Left lung (tissue), 4 donors: ENCODE measurements at regions not wholly inside any gene's neighbourhood (a gene's known extent, or its start where the extent isn't known, plus 50 kb on each side); places are given as distances from the start of the nearest gene placed in this dataset.

Source experiments
- ATAC-seq: fragments of 200-7000 bp; cut with Tn5 transposase; one replicate; pipeline ENCODE4 v1.9.1; 2020; ENCODE audit warnings: moderate library complexity
- DNase-seq, 4 donors: peaks; one replicate each; pipeline ENCODE4 v3.0.0-alpha.2; 2013 to 2020
- H3K27ac ChIP-seq, 2 donors: fragments of 200-600 bp; sonication (generic) in 1 of 2; one replicate each; pipeline versions ENCODE4 v1.5.0 to v1.8.0; 2020 to 2021
- H3K27me3 ChIP-seq, 2 donors: fragments of 200-600 bp; sonication (generic) in 1 of 2; one replicate each; pipeline versions ENCODE4 v1.5.0 to v1.8.0; 2020 to 2021
- H3K36me3 ChIP-seq, 2 donors: fragments of 200-600 bp; sonication (generic) in 1 of 2; one replicate each; pipeline versions ENCODE4 v1.5.0 to v1.8.0; 2020 to 2021
- H3K4me1 ChIP-seq, 2 donors: fragments of 200-600 bp; one replicate each; pipeline ENCODE4 v1.8.0; 2021
- H3K4me3 ChIP-seq, 2 donors: fragments of 200-600 bp; sonication (generic) in 1 of 2; one replicate each; pipeline versions ENCODE4 v1.5.0 to v1.8.0; 2020 to 2021; ENCODE audit warnings: mild to moderate bottlenecking in 1 of 2
- H3K9me3 ChIP-seq, 2 donors: fragments of 200-600 bp; sonication (generic) in 1 of 2; one replicate each; pipeline versions ENCODE4 v1.5.0 to v1.8.0; 2020 to 2021
- CTCF ChIP-seq, 2 donors: fragments of 200-600 bp; sonication (generic) in 1 of 2; IDR thresholded peaks; one replicate each; pipeline versions ENCODE4 v1.5.0 to v1.8.0; 2021; ENCODE audit warnings: antibody characterized with exemption in 2 of 2
- intact Hi-C, 2 donors: fragments of 100-400 bp; cut with DNase I; formaldehyde crosslinking; loops; one replicate each; pipeline versions ENCODE4 v1.11.2 to v1.14.2; 2022
- donor health status: DM: no; HTN: yes; CAD: no.
- donor health status: DM: no; HTN: no; CAD: no.

GRCh38 chr13:106415442-106415841, 120.0 kb downstream of the EFNB2 start:
- no peaks in the 10 kb centered on the region for H3K4me1 ChIP-seq
- H3K36me3 ChIP-seq: no peaks in the 10 kb centered on the region
- H3K27me3 ChIP-seq: peaks cover 0 to 13% of the 10 kb centered on the region in 2 donors
- H3K9me3 ChIP-seq: no peaks in the 10 kb centered on the region
- intact Hi-C loops: no loop called here
- no peak for TF ChIP-seq CTCF (IDR thresholded peaks at IDR 0.05)
- ATAC-seq (no peak), DNase-seq (no peak)
- H3K27ac ChIP-seq: no peak overlapping the region
- H3K4me3 ChIP-seq: no peak overlapping the region

DNA sequence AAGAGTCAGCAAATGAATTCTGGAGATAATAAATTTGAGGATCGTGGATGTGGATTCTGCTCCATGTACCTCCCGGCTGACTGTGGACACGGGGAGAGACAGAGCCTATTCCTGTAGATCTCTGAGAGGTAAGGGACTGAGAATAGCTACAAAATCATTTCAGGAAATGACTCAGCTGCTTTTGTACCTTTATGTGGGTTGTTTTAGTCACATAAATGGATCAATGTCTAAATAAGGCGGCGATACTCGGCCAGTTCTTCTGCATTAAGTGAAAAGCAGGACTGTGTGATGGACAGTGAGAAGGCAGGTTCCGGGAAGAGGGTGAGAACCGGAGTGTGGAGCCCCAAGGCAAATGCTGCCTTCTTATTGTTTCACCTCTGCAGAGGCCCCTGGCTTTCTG, 128.1 kb downstream of the EFNB2 start:
- no peak overlapping the region for H3K4me3 ChIP-seq
- ATAC-seq: no peak
- no peaks in the 10 kb centered on the region for H3K27me3 ChIP-seq
- TF ChIP-seq CTCF (IDR thresholded peaks at IDR 0.05): no peak
- H3K27ac ChIP-seq: no peak overlapping the region
- no peak for DNase-seq
- no peaks in the 10 kb centered on the region for H3K36me3 ChIP-seq
- H3K4me1 ChIP-seq: no peaks in the 10 kb centered on the region
- H3K9me3 ChIP-seq: no peaks in the 10 kb centered on the region
- intact Hi-C loops: no loop called here

DNA sequence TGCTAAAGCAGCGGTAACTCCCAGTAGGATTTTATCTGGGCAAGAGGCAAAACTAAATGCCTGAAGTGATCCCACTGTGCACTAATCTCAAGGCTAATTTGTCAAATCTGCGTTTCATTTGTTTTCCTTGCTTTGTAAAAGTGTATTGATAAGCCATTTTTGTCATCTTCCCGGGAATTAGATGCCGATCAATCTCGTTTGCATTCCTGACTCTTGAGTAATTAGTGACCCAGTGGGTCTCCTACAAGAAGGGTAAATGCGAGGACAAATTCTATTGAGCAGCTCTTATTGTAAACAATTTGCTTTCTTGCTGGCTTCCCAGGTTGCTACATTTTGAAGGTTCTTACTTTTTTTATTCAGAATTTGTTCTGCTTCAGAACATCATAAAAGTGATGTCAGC, 129.7 kb downstream of the EFNB2 start:
- no peaks in the 10 kb centered on the region for H3K9me3 ChIP-seq
- H3K27ac ChIP-seq: no peak overlapping the region
- H3K27me3 ChIP-seq: no peaks in the 10 kb centered on the region
- ATAC-seq (no peak), DNase-seq (no peak)
- H3K4me3 ChIP-seq: no peak overlapping the region
- no peak for TF ChIP-seq CTCF (IDR thresholded peaks at IDR 0.05)
- no peaks in the 10 kb centered on the region for H3K4me1 ChIP-seq
- intact Hi-C loops: no loop called here
- H3K36me3 ChIP-seq: no peaks in the 10 kb centered on the region

DNA sequence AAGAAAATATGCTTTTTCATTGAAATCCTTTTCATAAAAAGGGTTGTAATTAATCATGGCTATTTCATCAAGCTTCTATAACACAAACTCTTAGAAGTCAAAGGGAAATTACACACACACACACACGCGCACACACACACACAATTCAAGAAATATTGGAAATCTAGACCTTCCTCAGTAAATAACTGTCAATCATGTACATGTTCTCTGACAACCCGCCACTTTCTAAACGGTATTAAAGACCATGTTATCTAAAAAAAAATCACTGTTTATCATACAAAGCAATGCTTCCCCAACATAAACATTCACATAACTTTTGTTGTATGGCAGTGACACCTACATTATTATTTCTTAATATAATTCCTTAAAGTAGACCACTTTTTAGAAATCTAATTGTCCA, 132.2 kb downstream of the EFNB2 start:
- no peak for TF ChIP-seq CTCF (IDR thresholded peaks at IDR 0.05)
- no peaks in the 10 kb centered on the region for H3K27me3 ChIP-seq
- no peak overlapping the region for H3K4me3 ChIP-seq
- H3K27ac ChIP-seq: no peak overlapping the region
- intact Hi-C loops: no loop called here
- no peaks in the 10 kb centered on the region for H3K36me3 ChIP-seq
- no peaks in the 10 kb centered on the region for H3K4me1 ChIP-seq
- ATAC-seq (no peak), DNase-seq (no peak)
- H3K9me3 ChIP-seq: no peaks in the 10 kb centered on the region

- no peak overlapping the region for H3K4me3 ChIP-seq
- H3K27ac ChIP-seq: no peak overlapping the region
- no peaks in the 10 kb centered on the region for H3K36me3 ChIP-seq
- no peak for ATAC-seq
- H3K27me3 ChIP-seq: no peaks in the 10 kb centered on the region
- no peaks in the 10 kb centered on the region for H3K9me3 ChIP-seq
- no peak for DNase-seq
- intact Hi-C loops: no loop called here
- no peak for TF ChIP-seq CTCF (IDR thresholded peaks at IDR 0.05)
- H3K4me1 ChIP-seq: no peaks in the 10 kb centered on the region
These were observed 132.6 kb downstream of the EFNB2 start for GRCh38 chr13:106402866-106403265.
